HG03066 (cell line): ENCODE measurements at regions not wholly inside any gene's neighbourhood (a gene's known extent, or its start where the extent isn't known, plus 50 kb on each side); places are given as distances from the start of the nearest gene placed in this dataset.

ENCODE experiments used
- ATAC-seq: cut with Tn5 transposase; IDR thresholded peaks from one replicate; pipeline ENCODE4 v1.9.1; 2021; ENCODE audit warnings: low read depth; ENCODE audit not compliant: unreplicated experiment

DNA sequence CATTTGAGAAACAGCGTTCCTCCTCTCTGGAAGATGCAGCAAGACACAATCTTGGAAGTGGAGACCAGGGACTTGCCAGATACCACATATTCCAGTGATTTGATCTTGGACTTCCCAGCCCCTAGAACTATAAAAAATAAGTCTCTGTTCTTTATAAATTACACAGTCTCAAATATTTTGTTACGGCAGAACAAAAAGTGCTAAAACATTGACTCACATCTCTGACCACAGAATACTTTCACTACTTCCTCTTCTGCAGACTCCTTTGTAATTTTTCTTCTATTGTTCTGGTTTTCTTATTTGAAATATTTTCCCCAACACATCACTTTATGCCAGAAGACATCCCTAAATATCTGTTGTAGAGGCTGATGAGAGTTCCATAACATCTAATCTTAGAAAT, 706.1 kb upstream of the CDH18 start:
- no peak for ATAC-seq

- ATAC-seq = no peak
Observed at GRCh38 chr5:20692913-20693312, 704.9 kb upstream of the CDH18 start.

GRCh38 chr5:20683241-20683940, 695.4 kb upstream of the CDH18 start:
- no peak for ATAC-seq

DNA sequence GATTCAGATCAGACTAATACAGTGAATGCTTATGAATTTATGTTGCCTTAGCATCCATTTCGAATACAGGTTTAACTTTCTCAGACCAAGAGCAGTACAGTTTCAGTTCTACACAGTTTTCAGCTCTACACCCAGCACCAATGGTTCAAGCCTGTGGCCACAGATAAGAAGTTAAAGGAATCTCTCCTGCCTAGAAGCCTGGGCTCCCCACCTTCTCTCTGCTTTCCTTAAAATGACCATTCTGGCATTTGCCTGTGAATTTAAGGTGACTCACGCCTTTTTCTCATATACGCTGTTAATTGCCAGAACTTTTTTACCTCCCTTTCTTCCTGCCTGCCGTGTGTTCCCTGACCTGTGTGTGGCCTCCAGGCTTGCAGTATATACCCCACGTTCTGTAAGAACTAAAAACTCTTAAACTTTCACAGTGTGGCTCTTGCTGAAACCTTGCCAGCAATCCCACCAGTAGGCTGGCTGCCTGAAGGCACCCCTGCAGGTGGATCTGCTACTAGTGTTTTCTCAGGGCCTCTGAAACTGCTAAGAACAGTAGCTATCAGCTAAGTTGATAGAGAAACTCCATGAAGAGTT, 692.8 kb upstream of the CDH18 start:
- no peak for ATAC-seq

DNA sequence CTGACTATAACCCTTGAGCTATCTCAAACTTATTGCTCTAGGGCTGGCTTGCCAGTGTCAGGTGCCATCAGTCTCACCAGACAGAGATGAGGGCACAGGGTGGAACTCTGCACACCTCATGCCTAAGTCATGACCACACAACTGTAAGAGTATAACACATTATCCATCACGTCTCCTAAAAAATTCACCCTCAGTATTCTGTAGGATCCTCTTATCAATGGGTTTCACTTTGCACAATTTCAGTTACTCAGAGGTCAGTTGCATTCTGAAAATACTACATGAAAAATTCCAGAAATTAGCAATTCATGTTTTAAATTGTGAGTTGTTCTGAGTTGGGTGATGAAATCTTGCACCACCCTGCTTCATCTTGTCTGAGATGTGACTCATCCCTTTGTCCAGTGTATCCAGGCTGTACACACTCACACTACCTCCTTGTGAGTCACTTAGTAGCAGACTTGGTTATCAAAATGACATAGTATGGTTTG, 690.9 kb upstream of the CDH18 start:
- ATAC-seq = no peak

GRCh38 chr5:20678386-20678785, 690.4 kb upstream of the CDH18 start:
- ATAC-seq = no peak

DNA sequence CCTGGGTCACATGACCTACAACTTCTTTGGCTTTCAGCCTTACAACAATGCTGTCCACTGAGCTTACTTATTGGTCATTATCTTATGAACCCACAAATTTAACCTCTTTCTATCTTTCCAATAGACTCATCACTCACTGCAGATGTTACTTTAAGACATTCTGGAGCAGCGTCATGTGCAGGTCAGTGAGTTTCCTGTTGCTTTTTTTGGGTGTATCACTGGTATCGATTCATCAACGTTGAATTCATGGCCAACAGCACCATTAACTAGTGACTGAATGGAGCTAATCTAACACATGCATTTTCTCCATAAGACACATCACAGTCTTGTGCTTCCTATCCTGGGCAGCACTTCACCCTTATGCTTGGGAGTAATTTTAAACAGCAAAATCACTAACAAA, 672.6 kb upstream of the CDH18 start:
- ATAC-seq = no peak

DNA sequence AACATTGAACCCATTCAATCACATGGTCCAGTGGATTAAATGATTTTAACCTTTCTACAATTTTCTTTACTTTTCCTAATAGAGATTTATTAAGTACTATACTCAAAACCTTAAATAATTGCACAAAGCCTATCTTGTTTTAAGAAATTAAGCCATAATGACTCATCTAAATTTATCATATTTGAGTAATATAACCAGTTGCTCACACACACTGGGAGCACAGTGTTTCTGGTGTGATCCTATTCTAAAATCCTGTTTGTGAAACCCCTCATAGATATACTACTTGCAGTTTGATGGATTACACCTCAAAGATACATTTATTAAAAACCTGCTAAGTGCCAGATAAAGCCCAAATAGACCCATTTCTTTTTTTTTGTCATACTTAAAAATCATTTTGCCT, 668.3 kb upstream of the CDH18 start:
- ATAC-seq = no peak

DNA sequence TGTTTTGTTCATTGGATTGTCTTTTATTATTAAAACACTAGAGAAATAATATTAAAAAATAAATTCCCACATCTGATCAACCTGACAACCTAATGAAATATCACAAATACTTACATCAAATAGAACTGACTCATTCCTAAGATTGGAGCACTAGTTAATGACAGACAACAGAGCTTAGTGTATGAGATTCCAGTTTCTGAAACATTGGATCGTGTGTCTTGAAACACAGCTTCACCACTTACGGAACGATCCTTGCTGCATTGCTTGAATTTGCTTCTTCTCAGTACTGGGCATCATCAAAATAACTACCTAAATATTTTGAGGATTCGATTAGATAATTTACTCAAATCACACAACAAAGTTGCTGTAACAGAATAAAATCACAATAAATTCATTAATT, 667.2 kb upstream of the CDH18 start:
- no peak for ATAC-seq

DNA sequence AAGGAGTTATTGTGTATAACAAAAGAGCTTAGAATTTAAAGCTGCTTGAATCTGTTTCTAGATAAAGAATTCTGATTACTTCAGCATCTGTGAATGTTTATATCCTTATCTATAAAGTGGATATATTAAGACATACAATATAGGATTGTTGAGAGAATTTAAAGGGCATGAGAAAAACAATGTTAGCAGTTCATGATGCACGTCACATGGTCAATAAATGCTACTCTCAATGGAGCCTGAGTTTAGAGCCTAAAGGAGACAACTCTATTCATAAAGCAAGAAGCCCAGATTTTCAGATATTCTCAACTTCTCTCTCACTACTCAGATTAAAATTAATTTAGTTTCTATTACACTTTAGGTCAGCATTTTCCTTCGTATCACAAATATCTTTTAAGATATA, 666.7 kb upstream of the CDH18 start:
- no peak for ATAC-seq

DNA sequence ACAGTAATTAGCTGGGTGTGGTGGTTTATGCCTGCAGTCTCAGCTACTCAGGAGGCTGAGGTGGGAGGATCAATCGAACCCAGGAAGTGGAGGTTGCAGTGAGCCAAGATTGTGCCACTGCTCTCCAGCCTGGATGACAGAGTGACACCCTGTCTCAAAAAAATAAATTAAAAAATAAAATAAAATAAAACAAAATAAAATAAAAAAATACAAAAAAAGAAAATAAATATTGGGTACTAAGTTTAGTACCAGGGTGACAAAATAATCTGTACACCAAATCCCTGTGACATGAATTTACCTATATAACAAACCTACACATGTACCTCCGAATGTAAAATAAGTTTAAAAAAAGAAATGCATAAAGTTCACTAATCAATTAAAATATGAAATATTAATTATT, 666.0 kb upstream of the CDH18 start:
- ATAC-seq = no peak

- no peak for ATAC-seq
Observed at GRCh38 chr5:20649966-20650365, 662.0 kb upstream of the CDH18 start.

- ATAC-seq = no peak
Observed at GRCh38 chr5:20648981-20649380, 661.0 kb upstream of the CDH18 start.

GRCh38 chr5:20636686-20637085, 648.7 kb upstream of the CDH18 start:
- ATAC-seq = no peak

- no peak for ATAC-seq
Observed at GRCh38 chr5:20619591-20619990, 631.6 kb upstream of the CDH18 start.

GRCh38 chr5:20618340-20618739, 630.3 kb upstream of the CDH18 start:
- ATAC-seq = no peak

DNA sequence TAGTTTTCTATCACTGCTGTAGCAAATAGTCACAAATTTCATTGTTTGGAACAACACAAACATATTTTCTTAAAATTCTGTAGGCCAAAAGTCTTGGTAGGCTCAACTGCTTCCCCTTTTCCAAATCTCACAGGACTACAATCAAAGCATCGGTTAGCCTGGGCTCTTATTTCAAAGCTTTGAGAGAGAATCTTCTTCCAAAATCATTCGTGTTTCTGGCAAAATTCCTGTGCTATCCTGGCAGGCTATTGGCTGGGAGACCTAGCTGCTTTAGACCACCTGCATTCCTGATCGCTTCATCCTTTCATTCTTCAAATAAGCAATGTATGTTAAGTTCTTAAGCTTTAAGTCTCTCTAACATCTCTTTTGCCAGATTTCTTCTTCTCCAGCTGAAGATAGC, 629.8 kb upstream of the CDH18 start:
- no peak for ATAC-seq

DNA sequence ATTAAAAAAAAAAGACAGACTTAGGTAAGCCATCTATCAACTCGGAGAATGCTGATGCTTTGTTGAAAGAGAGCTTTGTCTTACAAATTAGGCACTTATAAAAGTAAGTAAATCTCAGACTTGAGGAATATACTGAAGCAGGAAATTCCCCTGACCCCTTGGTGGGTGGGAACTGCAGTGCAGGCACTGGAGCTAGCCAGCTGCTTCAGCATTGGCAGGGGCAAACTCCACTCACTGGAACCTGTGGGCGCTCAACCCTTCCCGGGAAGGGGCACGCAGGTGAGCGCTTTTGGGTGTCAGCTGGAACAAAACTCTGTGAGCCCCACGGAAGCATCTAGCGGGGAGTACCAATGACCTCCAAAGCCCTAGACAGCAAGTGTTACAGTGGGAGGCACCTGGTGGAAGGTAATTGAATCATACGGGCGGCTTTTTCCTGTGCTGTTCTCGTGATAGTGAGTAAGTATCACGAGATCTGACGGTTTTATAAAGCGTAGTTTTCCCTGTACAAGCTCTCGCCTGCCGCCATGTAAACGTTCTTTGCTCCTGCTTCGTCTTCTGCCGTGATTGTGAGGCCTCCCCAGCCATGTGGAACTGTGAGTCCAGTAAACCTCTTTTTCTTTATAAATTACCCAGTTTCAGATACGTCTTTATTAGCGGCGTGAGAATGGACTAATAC, 628.0 kb upstream of the CDH18 start:
- ATAC-seq = no peak

GRCh38 chr5:20611620-20612019, 623.6 kb upstream of the CDH18 start:
- ATAC-seq = no peak

DNA sequence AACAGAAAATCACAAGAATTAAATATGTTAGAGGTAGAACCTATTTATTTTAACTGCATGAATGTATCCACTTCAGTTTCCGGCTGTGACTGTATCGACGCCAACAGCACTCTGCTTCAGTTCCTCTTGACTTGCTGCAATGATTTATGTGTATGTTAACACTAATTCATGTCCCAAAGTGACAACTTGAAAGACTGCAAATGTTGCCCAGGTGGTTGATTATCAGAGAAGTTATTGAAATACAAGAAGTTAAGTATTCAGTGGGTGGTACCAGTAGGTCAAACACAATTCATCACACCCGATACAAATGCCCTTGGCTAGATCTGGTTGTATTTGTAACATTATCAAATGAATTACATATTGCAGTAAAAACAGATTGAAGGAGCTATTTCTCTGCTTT, 622.7 kb upstream of the CDH18 start:
- ATAC-seq = no peak

DNA sequence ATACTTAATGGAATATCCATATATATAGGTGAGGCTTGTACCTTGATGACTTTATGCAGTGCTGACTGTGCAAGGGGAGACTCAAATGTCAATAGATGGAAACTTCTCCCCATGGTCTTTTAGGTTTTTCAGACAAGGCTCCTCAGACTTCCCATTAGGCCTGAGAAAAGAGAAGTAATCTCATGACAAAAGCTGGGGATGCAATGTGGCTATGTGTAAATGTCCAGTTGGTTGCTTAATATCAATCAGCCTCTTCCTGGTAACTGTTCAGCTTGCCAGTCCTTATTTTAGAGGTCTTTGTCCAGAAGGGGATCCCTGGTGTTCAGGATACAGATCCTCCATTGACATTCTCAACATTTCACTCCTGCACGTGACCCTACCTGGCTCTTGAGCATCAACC, 621.1 kb upstream of the CDH18 start:
- ATAC-seq = no peak

DNA sequence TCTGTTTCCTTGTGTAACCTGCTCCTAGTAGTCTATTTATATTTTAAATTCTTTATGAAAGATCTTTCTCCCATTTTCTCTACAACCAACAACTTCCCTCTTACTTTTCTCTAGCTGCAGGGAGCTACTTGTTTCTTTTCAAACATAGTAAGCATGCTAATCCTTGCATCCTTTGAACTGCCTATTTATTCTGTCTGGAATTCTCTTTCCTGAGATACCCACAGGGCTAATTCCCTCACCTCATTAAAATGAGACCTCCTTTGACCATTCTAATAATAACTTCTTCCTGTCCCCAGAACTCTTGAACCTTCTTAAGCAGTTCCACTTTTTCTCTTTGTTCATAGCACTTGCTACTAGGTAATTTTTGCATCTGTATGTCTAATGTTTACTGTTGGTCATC, 620.6 kb upstream of the CDH18 start:
- ATAC-seq = no peak
